PFSK-1 (cell line): ENCODE measurements at regions not wholly inside any gene's neighbourhood (a gene's known extent, or its start where the extent isn't known, plus 50 kb on each side); places are given as distances from the start of the nearest gene placed in this dataset.

Experiments
- FOXP2 ChIP-seq: optimal IDR thresholded peaks from 2 replicates; pipeline ENCODE3; 2011; ENCODE audit warnings: borderline replicate concordance, control low read depth, inconsistent platforms; ENCODE audit not compliant: insufficient read depth; ENCODE audit errors: extremely low read length, extremely low read depth
- POLR2AphosphoS5 ChIP-seq: IDR thresholded peaks from 2 replicates; pipeline ENCODE4 v1.6.1; 2012; ENCODE audit warnings: low read depth, mild to moderate bottlenecking, control low read depth, low read length, moderate library complexity
- SIN3A ChIP-seq: IDR thresholded peaks from 2 replicates; pipeline ENCODE4 v1.6.1; 2012; ENCODE audit warnings: mild to moderate bottlenecking, low read length, moderate library complexity, borderline replicate concordance; ENCODE audit not compliant: insufficient read depth
- TAF1 ChIP-seq: IDR thresholded peaks from 2 replicates; pipeline ENCODE4 v1.6.1; 2012; ENCODE audit warnings: low read length, control low read depth, borderline replicate concordance; ENCODE audit not compliant: insufficient read depth

GRCh38 chr10:58897236-58897635 is 279.2 kb upstream of the PHYHIPL start:
- TF ChIP-seq POLR2AphosphoS5 (no peak), TAF1 (no peak), FOXP2 (no peak), SIN3A (no peak)
